Breast epithelium (tissue), 3 donors: ENCODE measurements at regions not wholly inside any gene's neighbourhood (a gene's known extent, or its start where the extent isn't known, plus 50 kb on each side); places are given as distances from the start of the nearest gene placed in this dataset.

Experiments
- CTCF ChIP-seq, 3 donors: fragments of 450-650 bp; IDR thresholded peaks; one replicate each; pipeline ENCODE4 v1.5.1; 2016 to 2017; ENCODE audit warnings: antibody characterized with exemption in 3 of 3, mild to moderate bottlenecking in 3 of 3, moderate library complexity in 3 of 3
- POLR2A ChIP-seq: fragments of 450-650 bp; IDR thresholded peaks from one replicate; pipeline ENCODE4 v1.6.1; 2016; ENCODE audit warnings: antibody characterized with exemption, mild to moderate bottlenecking, moderate library complexity
- POLR2AphosphoS5 ChIP-seq, 3 donors: sonication (generic); formaldehyde crosslinking; IDR thresholded peaks; one replicate each; pipeline ENCODE4 v1.6.1; 2017; ENCODE audit warnings: antibody characterized with exemption in 3 of 3

DNA sequence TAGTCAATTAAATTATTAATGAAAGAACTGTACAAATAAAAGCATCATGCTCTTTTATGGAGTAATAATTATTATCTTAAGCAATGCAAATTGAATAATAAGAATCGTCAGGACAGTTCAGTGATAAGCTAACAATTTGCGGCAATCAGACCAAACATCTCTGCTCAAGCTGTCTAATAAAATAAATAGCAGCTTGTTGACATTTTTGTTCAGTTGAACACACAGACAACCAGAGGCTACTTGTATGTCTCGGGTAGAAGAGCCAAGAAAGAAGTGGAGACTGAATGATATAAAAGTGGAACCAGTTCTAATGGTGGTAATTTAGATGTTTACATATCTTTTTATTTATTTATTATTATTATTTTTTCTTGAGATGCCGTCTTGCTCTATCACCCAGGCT is 57.4 kb upstream of the FOXN3 start:
- TF ChIP-seq CTCF (IDR thresholded peaks at IDR 0.05), result no peak
- no peak for TF ChIP-seq POLR2A
- no peak for TF ChIP-seq POLR2AphosphoS5 (IDR thresholded peaks at IDR 0.05)
